ENCODE measurements at regions not wholly inside any gene's neighbourhood (a gene's known extent, or its start where the extent isn't known, plus 50 kb on each side); places are given as distances from the start of the nearest gene placed in this dataset.
A peak's percentile ranks its signal among the peaks of the same experiment; 100 is the strongest.

- no peak for ATAC-seq
- no peaks in the 10 kb centered on the region for H3K36me3 ChIP-seq
- no peak overlapping the region for H3K4me3 ChIP-seq
- DNase-seq = no peak
- 62 to 64% methylated on average over 1 of the region's 1 CpG for WGBS, 2 donors
- intact Hi-C loops (cut with DNase I) = no loop called here
- H3K27ac ChIP-seq = no peak overlapping the region
- H3K9me3 ChIP-seq = peaks cover 0 to 3% (median 0%) of the 10 kb centered on the region in 11 donors
- no peaks in the 10 kb centered on the region for H3K27me3 ChIP-seq
- TF ChIP-seq, protein P1, sequence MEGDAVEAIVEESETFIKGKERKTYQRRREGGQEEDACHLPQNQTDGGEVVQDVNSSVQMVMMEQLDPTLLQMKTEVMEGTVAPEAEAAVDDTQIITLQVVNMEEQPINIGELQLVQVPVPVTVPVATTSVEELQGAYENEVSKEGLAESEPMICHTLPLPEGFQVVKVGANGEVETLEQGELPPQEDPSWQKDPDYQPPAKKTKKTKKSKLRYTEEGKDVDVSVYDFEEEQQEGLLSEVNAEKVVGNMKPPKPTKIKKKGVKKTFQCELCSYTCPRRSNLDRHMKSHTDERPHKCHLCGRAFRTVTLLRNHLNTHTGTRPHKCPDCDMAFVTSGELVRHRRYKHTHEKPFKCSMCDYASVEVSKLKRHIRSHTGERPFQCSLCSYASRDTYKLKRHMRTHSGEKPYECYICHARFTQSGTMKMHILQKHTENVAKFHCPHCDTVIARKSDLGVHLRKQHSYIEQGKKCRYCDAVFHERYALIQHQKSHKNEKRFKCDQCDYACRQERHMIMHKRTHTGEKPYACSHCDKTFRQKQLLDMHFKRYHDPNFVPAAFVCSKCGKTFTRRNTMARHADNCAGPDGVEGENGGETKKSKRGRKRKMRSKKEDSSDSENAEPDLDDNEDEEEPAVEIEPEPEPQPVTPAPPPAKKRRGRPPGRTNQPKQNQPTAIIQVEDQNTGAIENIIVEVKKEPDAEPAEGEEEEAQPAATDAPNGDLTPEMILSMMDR (IDR thresholded peaks at IDR 0.05) = peak in 1 of 9 donors; percentile 12
- H3K4me1 ChIP-seq = no peaks in the 10 kb centered on the region
Measured at GRCh38 chr14:46490238-46490685, 161.3 kb downstream of the RPL10L start.

DNA sequence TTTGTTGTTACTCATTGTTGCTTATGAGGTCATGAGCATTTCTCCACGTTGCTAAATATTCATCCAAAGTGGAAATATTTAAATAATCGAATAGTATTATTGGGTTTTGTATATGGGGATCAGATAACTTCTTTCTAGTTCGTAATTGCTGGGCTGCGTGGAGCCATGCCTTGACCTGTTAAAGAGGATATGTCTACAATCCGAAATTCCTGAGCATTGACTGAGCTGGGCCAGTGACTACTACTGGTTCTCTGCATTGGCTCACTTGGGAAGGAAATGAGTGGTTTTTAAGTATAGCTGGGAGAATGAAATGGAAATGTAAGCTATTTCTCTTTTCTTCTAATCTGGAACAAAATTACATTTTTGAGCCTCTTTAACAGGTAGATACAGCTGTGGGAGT lies 163.2 kb downstream of the RPL10L start:
- 78 to 82% methylated on average over 5 of the region's 5 CpGs for WGBS, 2 donors
- ATAC-seq = no peak
- intact Hi-C loops (cut with DNase I) = no loop called here
- Histone ChIP-seq H3K27me3 (no peaks in the 10 kb centered on the region), H3K9me3 (peaks cover 0 to 3% (median 0%) of the 10 kb centered on the region in 11 donors), H3K4me1 (no peaks in the 10 kb centered on the region), H3K4me3 (no peak overlapping the region), H3K36me3 (no peaks in the 10 kb centered on the region), H3K27ac (no peak overlapping the region)
- DNase-seq = no peak
- TF ChIP-seq, protein P1 (IDR thresholded peaks at IDR 0.05) = no peak

- intact Hi-C loops (cut with DNase I) = no loop called here
- H3K27ac ChIP-seq = no peak overlapping the region
- H3K4me1 ChIP-seq = no peaks in the 10 kb centered on the region
- H3K4me3 ChIP-seq = no peak overlapping the region
- H3K9me3 ChIP-seq = peaks cover 0 to 3% (median 0%) of the 10 kb centered on the region in 11 donors
- TF ChIP-seq, protein P1 (IDR thresholded peaks at IDR 0.05) = no peak
- no peaks in the 10 kb centered on the region for H3K27me3 ChIP-seq
- WGBS, 2 donors = 83 to 85% methylated on average over 10 of the region's 10 CpGs
- H3K36me3 ChIP-seq = no peaks in the 10 kb centered on the region
- DNase-seq (no peak), ATAC-seq (no peak)
Measured at GRCh38 chr14:46487582-46488350, 163.8 kb downstream of the RPL10L start.

- Histone ChIP-seq H3K9me3 (peaks cover 0 to 10% (median 0%) of the 10 kb centered on the region in 11 donors), H3K4me1 (no peaks in the 10 kb centered on the region), H3K27ac (no peak overlapping the region), H3K27me3 (no peaks in the 10 kb centered on the region), H3K36me3 (no peaks in the 10 kb centered on the region), H3K4me3 (no peak overlapping the region)
- ATAC-seq (no peak), DNase-seq (no peak)
- TF ChIP-seq, protein P1 (IDR thresholded peaks at IDR 0.05) = no peak
- intact Hi-C loops (cut with DNase I) = no loop called here
Measured at GRCh38 chr14:46482200-46482599, 169.4 kb downstream of the RPL10L start.
